NCI-H226 (cell line): ENCODE measurements at regions not wholly inside any gene's neighbourhood (a gene's known extent, or its start where the extent isn't known, plus 50 kb on each side); places are given as distances from the start of the nearest gene placed in this dataset.
"Not testable (repeated sequence)": the region's sequence is repeated elsewhere in the genome, so short reads cannot be mapped to it uniquely, and the experiment has no call there.

Experiments
- DNase-seq: peaks from one replicate; pipeline ENCODE4 v3.0.0-alpha.2; 2015

GRCh38 chr1:94362466-94363058 is 55.6 kb upstream of the ABCD3 start:
- DNase-seq, result no peak

GRCh38 chr1:94358630-94359599 is 59.3 kb upstream of the ABCD3 start:
- DNase-seq, result no peak

- DNase-seq, result no peak
Measured at GRCh38 chr1:94357661-94358060, 60.5 kb upstream of the ABCD3 start.

GRCh38 chr1:94355485-94355980 is 62.7 kb upstream of the ABCD3 start:
- DNase-seq, result no peak

GRCh38 chr1:94351481-94351880 is 66.7 kb upstream of the ABCD3 start:
- DNase-seq, result no peak

GRCh38 chr1:94350350-94350924 is 67.8 kb upstream of the ABCD3 start:
- no peak for DNase-seq

- DNase-seq, result no peak
Measured at GRCh38 chr1:94349853-94350252, 68.3 kb upstream of the ABCD3 start.

- not testable (repeated sequence) for DNase-seq
Measured at GRCh38 chr1:94348386-94348785, 69.8 kb upstream of the ABCD3 start.

- no peak for DNase-seq
Measured at GRCh38 chr1:94345148-94345721, 73.0 kb upstream of the ABCD3 start.

- DNase-seq, result no peak
Measured at GRCh38 chr1:94342416-94342815, 75.8 kb upstream of the ABCD3 start.

GRCh38 chr1:94339206-94339927 is 78.8 kb upstream of the ABCD3 start:
- DNase-seq, result no peak

GRCh38 chr1:94336991-94337390 is 81.2 kb upstream of the ABCD3 start:
- DNase-seq, result no peak

GRCh38 chr1:94335950-94336349 is 82.2 kb upstream of the ABCD3 start:
- peak; percentile 43 for DNase-seq

- DNase-seq, result no peak
Measured at GRCh38 chr1:94335447-94335846, 82.7 kb upstream of the ABCD3 start.

GRCh38 chr1:94334764-94335163 is 83.4 kb upstream of the ABCD3 start:
- DNase-seq, result no peak

- DNase-seq, result no peak
Measured at GRCh38 chr1:94332952-94333351, 85.2 kb upstream of the ABCD3 start.

GRCh38 chr1:94332516-94332915 is 85.7 kb upstream of the ABCD3 start:
- no peak for DNase-seq

- DNase-seq, result no peak
Measured at GRCh38 chr1:94329986-94330385, 88.2 kb upstream of the ABCD3 start.

GRCh38 chr1:94329276-94329675 is 88.9 kb upstream of the ABCD3 start:
- no peak for DNase-seq

GRCh38 chr1:94327001-94327690 is 89.8 kb upstream of the ARHGAP29 start:
- DNase-seq, result no peak

GRCh38 chr1:94326329-94326728 is 88.9 kb upstream of the ARHGAP29 start:
- peak; percentile 58 for DNase-seq
